ENCODE measurements at regions not wholly inside any gene's neighbourhood (a gene's known extent, or its start where the extent isn't known, plus 50 kb on each side); places are given as distances from the start of the nearest gene placed in this dataset.
A peak's percentile ranks its signal among the peaks of the same experiment; 100 is the strongest.

- H3K27ac ChIP-seq (ENCODE audit: low read depth in 2 of 2, low read length in 2 of 2) = peak overlapping the region; percentile 89 to 92
- H3K4me1 ChIP-seq (ENCODE audit: control insufficient read depth in 2 of 3, insufficient read depth in 2 of 3, low read depth in 1 of 3, low read length in 3 of 3) = peaks cover 0 to 12% (median 0%) of the 10 kb centered on the region in 3 donors
Observed at GRCh38 chr16:31701734-31702133, 171.9 kb upstream of the ZNF267 start.

GRCh38 chr16:31702796-31703195 lies 170.8 kb upstream of the ZNF267 start:
- FAIRE-seq = no peak

More at GRCh38 chr16:31701734-31702133, 171.9 kb upstream of the ZNF267 start:
- DNase-seq (no peak), FAIRE-seq (no peak)
- no peaks in the 10 kb centered on the region for H3K27me3 ChIP-seq (ENCODE audit: control insufficient read depth, insufficient read depth, low read length)
- H3K4me3 ChIP-seq (ENCODE audit: low read length in 3 of 3) = peak overlapping the region; percentile 89 to 96 (median 91)
- intact Hi-C loops (cut with DNase I) = no loop called here
- H3K36me3 ChIP-seq (ENCODE audit: control insufficient read depth in 2 of 3, insufficient read depth in 3 of 3, low read length in 3 of 3) = peaks cover 0 to 39% (median 34%) of the 10 kb centered on the region in 3 donors
- peak overlapping the region in 1 of 3 donors; percentile 91 for H3K9ac ChIP-seq (ENCODE audit: low read length in 3 of 3)
- TF ChIP-seq CTCF (IDR thresholded peaks at IDR 0.05; ENCODE audit: borderline replicate concordance, extremely low read depth, insufficient read depth) = no peak
- no peaks in the 10 kb centered on the region for H3K9me3 ChIP-seq (ENCODE audit: control insufficient read depth in 2 of 3, insufficient read depth in 1 of 3, low read length in 3 of 3)

GRCh38 chr16:31703526-31704128 lies 170.0 kb upstream of the ZNF267 start:
- no peak overlapping the region for H3K4me3 ChIP-seq (ENCODE audit: low read length in 3 of 3)
- H3K4me1 ChIP-seq (ENCODE audit: control insufficient read depth in 2 of 3, insufficient read depth in 2 of 3, low read depth in 1 of 3, low read length in 3 of 3) = peaks cover 0 to 12% (median 0%) of the 10 kb centered on the region in 3 donors
- no peak for TF ChIP-seq CTCF (IDR thresholded peaks at IDR 0.05; ENCODE audit: borderline replicate concordance, extremely low read depth, insufficient read depth)
- peaks cover 0 to 52% (median 45%) of the 10 kb centered on the region in 3 donors for H3K36me3 ChIP-seq (ENCODE audit: control insufficient read depth in 2 of 3, insufficient read depth in 3 of 3, low read length in 3 of 3)
- intact Hi-C loops (cut with DNase I) = no loop called here
- FAIRE-seq (no peak), DNase-seq (no peak)
- no peak overlapping the region for H3K9ac ChIP-seq (ENCODE audit: low read length in 3 of 3)
- no peaks in the 10 kb centered on the region for H3K27me3 ChIP-seq (ENCODE audit: control insufficient read depth, insufficient read depth, low read length)
- no peaks in the 10 kb centered on the region for H3K9me3 ChIP-seq (ENCODE audit: control insufficient read depth in 2 of 3, insufficient read depth in 1 of 3, low read length in 3 of 3)
- H3K27ac ChIP-seq (ENCODE audit: low read depth in 2 of 2, low read length in 2 of 2) = no peak overlapping the region

More at GRCh38 chr16:31702796-31703195, 170.8 kb upstream of the ZNF267 start:
- H3K9ac ChIP-seq (ENCODE audit: low read length in 3 of 3) = no peak overlapping the region
- no peak for DNase-seq
- H3K4me3 ChIP-seq (ENCODE audit: low read length in 3 of 3) = no peak overlapping the region
- H3K4me1 ChIP-seq (ENCODE audit: control insufficient read depth in 2 of 3, insufficient read depth in 2 of 3, low read depth in 1 of 3, low read length in 3 of 3) = peaks cover 0 to 12% (median 0%) of the 10 kb centered on the region in 3 donors
- H3K36me3 ChIP-seq (ENCODE audit: control insufficient read depth in 2 of 3, insufficient read depth in 3 of 3, low read length in 3 of 3) = peaks cover 0 to 46% (median 42%) of the 10 kb centered on the region in 3 donors
- H3K27ac ChIP-seq (ENCODE audit: low read depth in 2 of 2, low read length in 2 of 2) = no peak overlapping the region
- H3K9me3 ChIP-seq (ENCODE audit: control insufficient read depth in 2 of 3, insufficient read depth in 1 of 3, low read length in 3 of 3) = no peaks in the 10 kb centered on the region
- intact Hi-C loops (cut with DNase I) = no loop called here
- TF ChIP-seq CTCF (IDR thresholded peaks at IDR 0.05; ENCODE audit: borderline replicate concordance, extremely low read depth, insufficient read depth) = no peak
- no peaks in the 10 kb centered on the region for H3K27me3 ChIP-seq (ENCODE audit: control insufficient read depth, insufficient read depth, low read length)

Measured in kidney (tissue), 13 donors.